H9 (cell line): ENCODE measurements at regions not wholly inside any gene's neighbourhood (a gene's known extent, or its start where the extent isn't known, plus 50 kb on each side); places are given as distances from the start of the nearest gene placed in this dataset.

ENCODE experiments used
- DNase-seq: peaks from one replicate; pipeline ENCODE4 v3.0.0-alpha.2; 2017
- H2AFZ ChIP-seq: one replicate; pipeline ENCODE4 v1.6.1; 2013; ENCODE audit warnings: mild to moderate bottlenecking, low read length, control low read depth, moderate library complexity
- H2AK5ac ChIP-seq: 2 replicates; pipeline ENCODE4 v1.6.1; 2013; ENCODE audit warnings: low read length, control low read depth, mixed read lengths; ENCODE audit not compliant: insufficient read length
- H2BK120ac ChIP-seq: one replicate; pipeline ENCODE4 v1.6.1; 2013; ENCODE audit warnings: low read depth, mild to moderate bottlenecking, low read length, control low read depth, inconsistent platforms; ENCODE audit not compliant: poor library complexity, severe bottlenecking
- H2BK12ac ChIP-seq: 2 replicates; pipeline ENCODE4 v1.6.1; 2013; ENCODE audit warnings: low read length, control low read depth, mixed read lengths, low read depth; ENCODE audit not compliant: insufficient read length
- H2BK15ac ChIP-seq: 2 replicates; pipeline ENCODE4 v1.6.1; 2013; ENCODE audit warnings: low read depth, low read length, control low read depth
- H2BK20ac ChIP-seq: one replicate; pipeline ENCODE4 v1.6.1; 2013; ENCODE audit warnings: low read depth, mild to moderate bottlenecking, low read length, control low read depth, inconsistent platforms; ENCODE audit not compliant: poor library complexity, severe bottlenecking
- H2BK5ac ChIP-seq: 2 replicates; pipeline ENCODE4 v1.6.1; 2013; ENCODE audit warnings: low read length, control low read depth, mixed read lengths; ENCODE audit not compliant: insufficient read length
- H3K14ac ChIP-seq: 2 replicates; pipeline ENCODE4 v1.6.1; 2013; ENCODE audit warnings: low read length, control low read depth; ENCODE audit not compliant: insufficient read depth
- H3K18ac ChIP-seq: 2 replicates; pipeline ENCODE4 v1.6.1; 2013; ENCODE audit warnings: low read depth, mild to moderate bottlenecking, mixed read lengths, low read length, control low read depth; ENCODE audit not compliant: insufficient read length
- H3K23ac ChIP-seq: 2 replicates; pipeline ENCODE4 v1.6.1; 2013; ENCODE audit warnings: low read length, control low read depth, mixed read lengths, low read depth; ENCODE audit not compliant: insufficient read length
- H3K23me2 ChIP-seq: 2 replicates; pipeline ENCODE4 v1.6.1; 2013; ENCODE audit warnings: low read depth, mild to moderate bottlenecking, mixed read lengths, low read length, control low read depth; ENCODE audit not compliant: insufficient read length, poor library complexity, severe bottlenecking
- H3K27ac ChIP-seq: 2 replicates; pipeline ENCODE4 v1.5.1; 2013; ENCODE audit warnings: low read length, control low read depth, mixed read lengths, low read depth; ENCODE audit not compliant: insufficient read length
- H3K27me3 ChIP-seq: 2 replicates; pipeline ENCODE4 v1.6.1; 2013; ENCODE audit warnings: low read length, control low read depth, inconsistent platforms; ENCODE audit not compliant: insufficient read depth
- H3K4ac ChIP-seq: 2 replicates; pipeline ENCODE4 v1.6.1; 2013; ENCODE audit warnings: low read depth, mild to moderate bottlenecking, control low read depth, inconsistent platforms, low read length, moderate library complexity
- H3K4me1 ChIP-seq: 2 replicates; pipeline ENCODE4 v1.6.1; 2013; ENCODE audit warnings: low read length, control low read depth, inconsistent platforms; ENCODE audit not compliant: insufficient read depth
- H3K4me2 ChIP-seq: 2 replicates; pipeline ENCODE4 v1.6.1; 2013; ENCODE audit warnings: low read length, control low read depth, mixed read lengths; ENCODE audit not compliant: insufficient read length, insufficient read depth
- H3K56ac ChIP-seq: 2 replicates; pipeline ENCODE4 v1.6.1; 2013; ENCODE audit warnings: low read depth, mild to moderate bottlenecking, mixed read lengths, low read length, control low read depth; ENCODE audit not compliant: insufficient read length
- H3K79me1 ChIP-seq: 2 replicates; pipeline ENCODE4 v1.6.1; 2013; ENCODE audit warnings: low read depth, mild to moderate bottlenecking, moderate library complexity, low read length, control low read depth, inconsistent platforms; ENCODE audit not compliant: insufficient read depth, poor library complexity, severe bottlenecking
- H3K79me2 ChIP-seq: 2 replicates; pipeline ENCODE4 v1.6.1; 2013; ENCODE audit warnings: low read length, control low read depth, inconsistent platforms; ENCODE audit not compliant: insufficient read depth
- H3K9ac ChIP-seq: 2 replicates; pipeline ENCODE4 v1.6.1; 2013; ENCODE audit warnings: low read length, control low read depth, mixed read lengths; ENCODE audit not compliant: insufficient read length; ENCODE audit errors: extremely low read depth
- H3K9me3 ChIP-seq: one replicate; pipeline ENCODE4 v1.6.1; 2013; ENCODE audit warnings: low read depth, low read length, inconsistent platforms; ENCODE audit not compliant: control insufficient read depth
- H3T11ph ChIP-seq: one replicate; pipeline ENCODE4 v1.6.1; 2013; ENCODE audit warnings: mild to moderate bottlenecking, low read length, control low read depth, inconsistent platforms
- H4K20me1 ChIP-seq: one replicate; pipeline ENCODE4 v1.6.1; 2013; ENCODE audit not compliant: control insufficient read depth, insufficient read length, insufficient read depth
- H4K5ac ChIP-seq: 2 replicates; pipeline ENCODE4 v1.6.1; 2013; ENCODE audit warnings: low read depth, mild to moderate bottlenecking, mixed read lengths, low read length, control low read depth; ENCODE audit not compliant: insufficient read length
- H4K8ac ChIP-seq: replicated peaks from 2 replicates; pipeline ENCODE4 v1.6.1; 2013; ENCODE audit warnings: low read length, control low read depth, mixed read lengths, low read depth; ENCODE audit not compliant: insufficient read length
- H4K91ac ChIP-seq: 2 replicates; pipeline ENCODE4 v1.6.1; 2013; ENCODE audit warnings: low read depth, mild to moderate bottlenecking, moderate library complexity, mixed read lengths, low read length, control low read depth; ENCODE audit not compliant: insufficient read length
- H3K27ac Mint-ChIP-seq, 3 experiments: 2 replicates in 2 of 3; 3 replicates in 1 of 3; pipeline ENCODE4 v1.8.0; 2020 to 2021; ENCODE audit warnings: mixed read lengths in 3 of 3, mild to moderate bottlenecking in 1 of 3, moderate library complexity in 1 of 3
- H3K27me3 Mint-ChIP-seq: 2 replicates; pipeline ENCODE4 v1.8.0; 2021; ENCODE audit warnings: low read depth, mild to moderate bottlenecking, moderate library complexity, mixed read lengths
- H3K36me3 Mint-ChIP-seq, 3 experiments: 2 replicates in 2 of 3; 3 replicates in 1 of 3; pipeline ENCODE4 v1.8.0; 2020 to 2021; ENCODE audit warnings: low read depth in 3 of 3, mixed read lengths in 3 of 3; ENCODE audit not compliant: insufficient read depth in 1 of 3
- H3K4me1 Mint-ChIP-seq, 2 experiments: 2 replicates each; pipeline ENCODE4 v1.8.0; 2020; ENCODE audit warnings: mixed read lengths in 2 of 2
- H3K4me3 Mint-ChIP-seq, 2 experiments: 2 replicates in 1 of 2; 3 replicates in 1 of 2; pipeline ENCODE4 v1.8.0; 2020 to 2021; ENCODE audit warnings: mild to moderate bottlenecking in 2 of 2, mixed read lengths in 2 of 2, moderate library complexity in 1 of 2
- H3K9me3 Mint-ChIP-seq, 2 experiments: 2 replicates in 1 of 2; 3 replicates in 1 of 2; pipeline ENCODE4 v1.8.0; 2020; ENCODE audit warnings: mild to moderate bottlenecking in 2 of 2, mixed read lengths in 2 of 2, moderate library complexity in 1 of 2
- WGBS: extraction: QIAGEN DNeasy Blood & Tissue Kit; methylation state at CpG from one replicate; pipeline ENCODE4 v1.1.7; 2013; ENCODE audit warnings: missing lambda C conversion rate, low lambda C conversion rate, mixed read lengths; ENCODE audit not compliant: insufficient read length; ENCODE audit errors: extremely low coverage; 5-methylcytosine and 5-hydroxymethylcytosine counted together
- TF ChIP-seq, protein P1 (sequence below): fragments of 200-600 bp; sonication (generic); conservative IDR thresholded peaks from 3 replicates; pipeline ENCODE4 v1.8.0; 2021; ENCODE audit warnings: antibody characterized with exemption, mild to moderate bottlenecking

DNA sequence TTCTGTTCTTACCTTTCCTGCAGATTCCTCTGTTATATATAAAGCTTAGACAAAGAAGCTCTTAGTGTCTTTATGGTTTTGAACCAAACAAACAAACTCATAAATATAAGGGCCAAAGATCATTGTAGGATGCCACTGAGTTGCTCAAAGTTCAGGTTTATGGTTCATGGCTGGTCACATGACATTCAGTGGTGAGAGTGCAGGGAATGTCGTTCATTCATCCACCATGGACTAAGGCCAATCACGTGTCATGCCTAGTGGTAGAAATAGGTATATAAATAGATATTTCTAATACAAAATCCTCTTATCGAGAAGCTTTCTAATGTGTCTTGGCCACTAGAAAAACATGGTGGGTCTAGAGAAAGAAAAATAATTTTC, 119.4 kb downstream of the GATA3 start:
- no CpG with 5 or more reads among the region's 3 CpGs for WGBS
- Histone ChIP-seq H3T11ph (no peak overlapping the region), H3K9ac (no peak overlapping the region), H2BK12ac (no peak overlapping the region), H3K14ac (no peak overlapping the region), H4K8ac (no peak overlapping the region), H3K9me3 (no peaks in the 10 kb centered on the region), H4K20me1 (no peaks in the 10 kb centered on the region), H3K27ac (no peak overlapping the region), H2AK5ac (no peak overlapping the region), H3K4me1 (peaks cover 4% of the 10 kb centered on the region; the same call in 1 of the 2 replicates), H3K4ac (no peak overlapping the region), H2AFZ (no peak overlapping the region), H2BK120ac (no peak overlapping the region), H3K27me3 (no peaks in the 10 kb centered on the region), H3K23ac (no peak overlapping the region), H3K23me2 (peaks cover 2% of the 10 kb centered on the region), H4K91ac (no peak overlapping the region), H4K5ac (no peak overlapping the region), H2BK5ac (no peak overlapping the region), H2BK15ac (no peak overlapping the region), H3K18ac (no peak overlapping the region), H3K79me2 (no peaks in the 10 kb centered on the region), H2BK20ac (no peak overlapping the region), H3K4me2 (no peak overlapping the region), H3K79me1 (no peaks in the 10 kb centered on the region), H3K56ac (no peak overlapping the region)
- peaks cover 9 to 13% of the 10 kb centered on the region in 2 experiments for H3K9me3 Mint-ChIP-seq
- TF ChIP-seq, protein P1, sequence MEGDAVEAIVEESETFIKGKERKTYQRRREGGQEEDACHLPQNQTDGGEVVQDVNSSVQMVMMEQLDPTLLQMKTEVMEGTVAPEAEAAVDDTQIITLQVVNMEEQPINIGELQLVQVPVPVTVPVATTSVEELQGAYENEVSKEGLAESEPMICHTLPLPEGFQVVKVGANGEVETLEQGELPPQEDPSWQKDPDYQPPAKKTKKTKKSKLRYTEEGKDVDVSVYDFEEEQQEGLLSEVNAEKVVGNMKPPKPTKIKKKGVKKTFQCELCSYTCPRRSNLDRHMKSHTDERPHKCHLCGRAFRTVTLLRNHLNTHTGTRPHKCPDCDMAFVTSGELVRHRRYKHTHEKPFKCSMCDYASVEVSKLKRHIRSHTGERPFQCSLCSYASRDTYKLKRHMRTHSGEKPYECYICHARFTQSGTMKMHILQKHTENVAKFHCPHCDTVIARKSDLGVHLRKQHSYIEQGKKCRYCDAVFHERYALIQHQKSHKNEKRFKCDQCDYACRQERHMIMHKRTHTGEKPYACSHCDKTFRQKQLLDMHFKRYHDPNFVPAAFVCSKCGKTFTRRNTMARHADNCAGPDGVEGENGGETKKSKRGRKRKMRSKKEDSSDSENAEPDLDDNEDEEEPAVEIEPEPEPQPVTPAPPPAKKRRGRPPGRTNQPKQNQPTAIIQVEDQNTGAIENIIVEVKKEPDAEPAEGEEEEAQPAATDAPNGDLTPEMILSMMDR = no peak
- H3K4me3 Mint-ChIP-seq = no peak overlapping the region
- H3K27me3 Mint-ChIP-seq = no peaks in the 10 kb centered on the region; the same call in none of the 2 replicates
- no peak overlapping the region for H3K27ac Mint-ChIP-seq
- peaks cover under 1 to 7% (median 5%) of the 10 kb centered on the region in 3 experiments for H3K36me3 Mint-ChIP-seq
- no peak for DNase-seq
- H3K4me1 Mint-ChIP-seq = peaks cover 0 to 7% of the 10 kb centered on the region in 2 experiments; a peak in 3 of 4 replicates
